ENCODE measurements at regions not wholly inside any gene's neighbourhood (a gene's known extent, or its start where the extent isn't known, plus 50 kb on each side); places are given as distances from the start of the nearest gene placed in this dataset.
"Not testable (repeated sequence)": the region's sequence is repeated elsewhere in the genome, so short reads cannot be mapped to it uniquely, and the experiment has no call there.

DNA sequence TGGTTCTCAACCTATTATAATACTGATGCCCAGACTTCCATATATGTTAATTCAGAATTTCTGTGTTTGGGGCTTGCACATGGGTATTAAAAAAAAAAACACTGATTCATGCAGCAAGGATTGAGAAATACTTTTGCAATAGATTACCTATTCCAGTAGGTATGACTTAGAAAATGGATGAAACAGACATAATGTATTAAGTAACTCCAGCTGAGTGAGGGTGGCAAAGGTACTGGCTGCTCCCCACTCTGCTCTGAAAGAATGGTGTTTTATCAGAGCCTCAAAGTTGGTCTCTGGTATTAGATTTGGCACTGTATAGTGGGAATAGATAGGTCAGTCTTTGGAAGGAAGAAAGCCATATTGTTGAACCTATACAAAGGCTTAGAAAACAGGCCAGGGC, 234.3 kb upstream of the FOLH1 start:
- Histone ChIP-seq H3K79me2 (ENCODE audit: control insufficient read depth, insufficient read depth, low read length) (no peaks in the 10 kb centered on the region), H2AFZ (ENCODE audit: low read depth, low read length) (no peak overlapping the region), H3K9me1 (replicated peaks; ENCODE audit: control insufficient read depth, extremely low read depth, insufficient read depth, low read length) (no peaks in the 10 kb centered on the region), H3K36me3 (ENCODE audit: control insufficient read depth in 2 of 2, extremely low read depth in 1 of 2, insufficient read depth in 2 of 2, low read length in 2 of 2) (no peaks in the 10 kb centered on the region), H3K27me3 (ENCODE audit: control insufficient read depth in 2 of 2, insufficient read depth in 2 of 2, low read length in 2 of 2) (no peaks in the 10 kb centered on the region), H3K4me2 (ENCODE audit: insufficient read depth, low read length) (no peak overlapping the region), H3K4me1 (ENCODE audit: control insufficient read depth, extremely low read depth, insufficient read depth, low read length) (no peaks in the 10 kb centered on the region), H3K27ac (ENCODE audit: insufficient read depth, low read depth, low read length) (no peak overlapping the region), H4K20me1 (replicated peaks; ENCODE audit: control insufficient read depth, extremely low read depth, insufficient read depth, low read length) (no peaks in the 10 kb centered on the region), H3K9ac (replicated peaks; ENCODE audit: extremely low read depth, insufficient read depth, low read length) (no peak overlapping the region), H3K9me3 (replicated peaks; ENCODE audit: control insufficient read depth, insufficient read depth, low read length) (no peaks in the 10 kb centered on the region), H3K4me3 (replicated peaks in 1 of 3; ENCODE audit: insufficient read depth in 1 of 3, low read depth in 1 of 3, low read length in 3 of 3) (no peak overlapping the region)
- intact Hi-C loops (cut with micrococcal nuclease): no loop called here
- DNase-seq (ENCODE audit: low read depth, low spot score) (no peak), FAIRE-seq (no peak)
- dilution Hi-C loops (cut with MboI; ENCODE audit: extremely low pct_ligation_motif_present, low sequenced_read_pairs): no loop called here
- no TSS peak for BruUV-seq (replicated peaks)
- TF ChIP-seq MAX (IDR thresholded peaks at IDR 0.05; ENCODE audit: insufficient read depth, insufficient read length) (no peak), MYC (IDR thresholded peaks at IDR 0.05; ENCODE audit: low read depth, low read length) (no peak), FOS (IDR thresholded peaks at IDR 0.05; ENCODE audit: borderline replicate concordance, insufficient read depth, low read length) (no peak), POLR2A (IDR thresholded peaks at IDR 0.05; ENCODE audit: low read depth, low read length) (no peak), EZH2 (IDR thresholded peaks at IDR 0.05; ENCODE audit: borderline replicate concordance, low read depth, low read length, severe bottlenecking) (no peak), GATA2 (IDR thresholded peaks at IDR 0.05; ENCODE audit: insufficient read depth, insufficient read length, low read depth, low read length) (no peak), JUN (IDR thresholded peaks at IDR 0.05; ENCODE audit: borderline replicate concordance, insufficient read depth, insufficient read length, low read depth) (no peak), POLR2AphosphoS5 (IDR thresholded peaks at IDR 0.05; ENCODE audit: insufficient read depth, low read depth, low read length) (no peak)
- TF ChIP-seq, protein P1, sequence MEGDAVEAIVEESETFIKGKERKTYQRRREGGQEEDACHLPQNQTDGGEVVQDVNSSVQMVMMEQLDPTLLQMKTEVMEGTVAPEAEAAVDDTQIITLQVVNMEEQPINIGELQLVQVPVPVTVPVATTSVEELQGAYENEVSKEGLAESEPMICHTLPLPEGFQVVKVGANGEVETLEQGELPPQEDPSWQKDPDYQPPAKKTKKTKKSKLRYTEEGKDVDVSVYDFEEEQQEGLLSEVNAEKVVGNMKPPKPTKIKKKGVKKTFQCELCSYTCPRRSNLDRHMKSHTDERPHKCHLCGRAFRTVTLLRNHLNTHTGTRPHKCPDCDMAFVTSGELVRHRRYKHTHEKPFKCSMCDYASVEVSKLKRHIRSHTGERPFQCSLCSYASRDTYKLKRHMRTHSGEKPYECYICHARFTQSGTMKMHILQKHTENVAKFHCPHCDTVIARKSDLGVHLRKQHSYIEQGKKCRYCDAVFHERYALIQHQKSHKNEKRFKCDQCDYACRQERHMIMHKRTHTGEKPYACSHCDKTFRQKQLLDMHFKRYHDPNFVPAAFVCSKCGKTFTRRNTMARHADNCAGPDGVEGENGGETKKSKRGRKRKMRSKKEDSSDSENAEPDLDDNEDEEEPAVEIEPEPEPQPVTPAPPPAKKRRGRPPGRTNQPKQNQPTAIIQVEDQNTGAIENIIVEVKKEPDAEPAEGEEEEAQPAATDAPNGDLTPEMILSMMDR (IDR thresholded peaks at IDR 0.05; ENCODE audit: extremely low read depth in 1 of 2, insufficient read depth in 1 of 2, low read depth in 1 of 2, low read length in 2 of 2): no peak
- CTCF ChIA-PET: no interaction called here
- POLR2A ChIA-PET: no interaction called here

DNA sequence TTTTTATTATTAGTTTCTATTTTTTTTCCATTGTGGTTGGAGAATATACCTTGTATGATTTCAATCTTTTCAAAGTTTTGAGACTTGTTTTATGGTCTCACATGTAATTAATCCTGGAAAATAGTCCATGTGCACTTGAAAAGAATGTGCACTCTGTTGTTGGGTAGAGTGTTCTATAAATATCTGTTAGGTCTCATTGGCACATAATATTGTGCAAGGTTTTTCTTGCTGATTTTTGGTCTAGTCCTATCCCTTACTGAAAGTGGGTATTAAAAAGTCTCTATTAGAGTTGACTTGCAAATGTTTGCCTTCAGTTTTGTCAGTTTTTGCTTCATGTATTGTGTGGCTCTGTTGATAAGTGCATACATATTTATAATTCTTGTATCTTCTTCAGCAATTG, 231.5 kb upstream of the FOLH1 start:
- intact Hi-C loops (cut with micrococcal nuclease); H3K4me3 ChIP-seq (replicated peaks in 1 of 3; ENCODE audit: insufficient read depth in 1 of 3, low read depth in 1 of 3, low read length in 3 of 3); H3K27ac ChIP-seq (ENCODE audit: insufficient read depth, low read depth, low read length); H3K4me1 ChIP-seq (ENCODE audit: control insufficient read depth, extremely low read depth, insufficient read depth, low read length); H3K9ac ChIP-seq (replicated peaks; ENCODE audit: extremely low read depth, insufficient read depth, low read length); H3K27me3 ChIP-seq (ENCODE audit: control insufficient read depth in 2 of 2, insufficient read depth in 2 of 2, low read length in 2 of 2); dilution Hi-C loops (cut with MboI; ENCODE audit: extremely low pct_ligation_motif_present, low sequenced_read_pairs); FAIRE-seq; CTCF ChIA-PET; H3K36me3 ChIP-seq (ENCODE audit: control insufficient read depth in 2 of 2, extremely low read depth in 1 of 2, insufficient read depth in 2 of 2, low read length in 2 of 2); H4K20me1 ChIP-seq (replicated peaks; ENCODE audit: control insufficient read depth, extremely low read depth, insufficient read depth, low read length); H3K4me2 ChIP-seq (ENCODE audit: insufficient read depth, low read length); H3K79me2 ChIP-seq (ENCODE audit: control insufficient read depth, insufficient read depth, low read length); H2AFZ ChIP-seq (ENCODE audit: low read depth, low read length); POLR2A ChIA-PET; H3K9me1 ChIP-seq (replicated peaks; ENCODE audit: control insufficient read depth, extremely low read depth, insufficient read depth, low read length); H3K9me3 ChIP-seq (replicated peaks; ENCODE audit: control insufficient read depth, insufficient read depth, low read length); DNase-seq (ENCODE audit: low read depth, low spot score); BruUV-seq (replicated peaks): not testable (repeated sequence)

- POLR2A ChIA-PET; H3K79me2 ChIP-seq (ENCODE audit: control insufficient read depth, insufficient read depth, low read length); H2AFZ ChIP-seq (ENCODE audit: low read depth, low read length); FAIRE-seq; CTCF ChIA-PET; BruUV-seq (replicated peaks); H3K9me1 ChIP-seq (replicated peaks; ENCODE audit: control insufficient read depth, extremely low read depth, insufficient read depth, low read length); H3K36me3 ChIP-seq (ENCODE audit: control insufficient read depth in 2 of 2, extremely low read depth in 1 of 2, insufficient read depth in 2 of 2, low read length in 2 of 2); H3K27ac ChIP-seq (ENCODE audit: insufficient read depth, low read depth, low read length); DNase-seq (ENCODE audit: low read depth, low spot score); H3K9ac ChIP-seq (replicated peaks; ENCODE audit: extremely low read depth, insufficient read depth, low read length); intact Hi-C loops (cut with micrococcal nuclease); H3K4me1 ChIP-seq (ENCODE audit: control insufficient read depth, extremely low read depth, insufficient read depth, low read length); H3K4me2 ChIP-seq (ENCODE audit: insufficient read depth, low read length); H4K20me1 ChIP-seq (replicated peaks; ENCODE audit: control insufficient read depth, extremely low read depth, insufficient read depth, low read length); H3K9me3 ChIP-seq (replicated peaks; ENCODE audit: control insufficient read depth, insufficient read depth, low read length); dilution Hi-C loops (cut with MboI; ENCODE audit: extremely low pct_ligation_motif_present, low sequenced_read_pairs); H3K4me3 ChIP-seq (replicated peaks in 1 of 3; ENCODE audit: insufficient read depth in 1 of 3, low read depth in 1 of 3, low read length in 3 of 3); H3K27me3 ChIP-seq (ENCODE audit: control insufficient read depth in 2 of 2, insufficient read depth in 2 of 2, low read length in 2 of 2): not testable (repeated sequence)
These were observed 225.9 kb upstream of the FOLH1 start for GRCh38 chr11:49434308-49434707.
